Stimulated activated naive CD8-positive, alpha-beta T cell treated with anti-CD3 and anti-CD28 coated beads, Interleukin-15, amount 100 ng/mL, for 72 hours (primary cell): ENCODE measurements at regions not wholly inside any gene's neighbourhood (a gene's known extent, or its start where the extent isn't known, plus 50 kb on each side); places are given as distances from the start of the nearest gene placed in this dataset.
"Not testable (repeated sequence)": the region's sequence is repeated elsewhere in the genome, so short reads cannot be mapped to it uniquely, and the experiment has no call there.

Experiments used
- ATAC-seq: fragments of 150-1000 bp; cut with Tn5 transposase; 2 replicates; pipeline ENCODE4 v1.10.0; 2021; ENCODE audit warnings: mild to moderate bottlenecking, moderate library complexity
- DNase-seq, 2 donors: peaks; one replicate each; pipeline ENCODE4 v3.0.0; 2021 to 2022
- H3K27ac Mint-ChIP-seq, 2 donors: one replicate each; pipeline ENCODE4 v1.8.0; 2022; ENCODE audit warnings: mild to moderate bottlenecking in 2 of 2, mixed read lengths in 2 of 2, moderate library complexity in 2 of 2
- H3K27me3 Mint-ChIP-seq: one replicate; pipeline ENCODE4 v1.8.0; 2022; ENCODE audit warnings: mixed read lengths
- H3K4me1 Mint-ChIP-seq: one replicate; pipeline ENCODE4 v1.8.0; 2022; ENCODE audit warnings: mild to moderate bottlenecking, mixed read lengths
- H3K4me3 Mint-ChIP-seq, 2 donors: one replicate each; pipeline ENCODE4 v1.8.0; 2022; ENCODE audit warnings: mild to moderate bottlenecking in 2 of 2, mixed read lengths in 2 of 2, moderate library complexity in 1 of 2
- H3K9me3 Mint-ChIP-seq, 2 donors: one replicate each; pipeline ENCODE4 v1.8.0; 2022; ENCODE audit warnings: mixed read lengths in 2 of 2

DNA sequence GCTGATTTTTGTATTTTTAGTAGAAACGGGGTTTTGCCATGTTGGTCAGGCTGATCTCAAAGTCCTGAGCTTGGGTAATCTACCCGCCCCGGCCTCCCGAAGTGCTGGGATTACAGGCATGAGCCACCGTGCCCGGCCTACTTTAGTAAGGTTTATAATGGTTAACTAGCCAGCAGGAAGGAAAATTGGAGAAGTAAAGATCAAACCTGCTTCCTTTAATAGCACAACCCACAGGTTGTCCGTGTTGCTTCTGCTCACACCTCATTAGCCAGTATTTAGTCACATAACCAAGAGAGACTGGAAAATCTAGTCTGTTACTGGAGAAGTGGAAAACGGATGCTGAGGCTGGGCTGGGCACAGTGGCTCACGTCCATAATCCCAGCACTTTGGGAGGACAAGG, 51.9 kb upstream of the TBL1XR1 start:
- H3K9me3 Mint-ChIP-seq, result peaks cover 0 to 12% of the 10 kb centered on the region in 2 donors
- H3K4me3 Mint-ChIP-seq, result no peak overlapping the region
- no peaks in the 10 kb centered on the region for H3K4me1 Mint-ChIP-seq
- H3K27me3 Mint-ChIP-seq, result no peaks in the 10 kb centered on the region
- no peak overlapping the region for H3K27ac Mint-ChIP-seq
- no peak for DNase-seq
- ATAC-seq, result no peak

DNA sequence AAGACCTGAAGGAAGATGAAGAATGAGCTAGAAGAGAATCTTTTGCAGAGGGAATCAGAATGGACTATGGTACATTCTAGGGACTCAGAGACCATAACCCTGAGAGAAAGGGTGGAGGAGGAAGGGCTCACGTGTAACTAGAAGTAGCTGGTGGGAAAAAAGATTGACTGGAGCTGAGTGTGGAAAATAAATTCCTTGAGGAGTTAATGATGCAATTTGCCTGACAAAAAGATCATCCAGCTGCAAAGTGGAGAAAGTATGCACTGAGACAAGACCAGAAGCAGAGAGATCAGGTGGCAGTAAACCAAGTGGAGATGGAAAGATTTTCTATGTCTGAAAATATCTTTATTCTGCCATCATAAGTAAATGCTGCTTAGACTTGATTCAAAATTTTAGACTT, 52.9 kb upstream of the TBL1XR1 start:
- H3K27me3 Mint-ChIP-seq, result no peaks in the 10 kb centered on the region
- no peak for DNase-seq
- ATAC-seq, result no peak
- peaks cover 0 to 12% of the 10 kb centered on the region in 2 donors for H3K9me3 Mint-ChIP-seq
- H3K4me1 Mint-ChIP-seq, result no peaks in the 10 kb centered on the region
- no peak overlapping the region for H3K4me3 Mint-ChIP-seq
- peak overlapping the region; percentile 11 to 15 for H3K27ac Mint-ChIP-seq

DNA sequence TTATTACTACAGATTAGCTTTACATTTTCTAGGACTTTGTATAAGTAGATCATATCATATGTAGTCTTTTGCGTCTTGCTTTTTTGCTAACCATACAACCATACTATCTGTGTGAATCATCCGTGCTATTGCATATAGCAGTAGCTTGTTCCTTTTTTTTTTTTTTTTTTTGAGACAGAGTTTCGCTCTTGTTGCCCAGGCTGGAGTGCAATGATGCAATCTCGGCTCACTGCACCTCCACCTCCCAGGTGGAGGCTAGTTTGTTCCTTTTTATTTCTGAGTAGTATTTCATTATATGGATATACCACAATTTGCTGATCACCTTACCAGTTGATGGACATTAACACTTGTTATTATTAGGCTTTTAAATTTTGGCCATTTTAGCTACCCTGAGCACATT, 54.5 kb upstream of the TBL1XR1 start:
- peaks cover 0 to 12% of the 10 kb centered on the region in 2 donors for H3K9me3 Mint-ChIP-seq
- H3K27ac Mint-ChIP-seq, result no peak overlapping the region
- H3K4me3 Mint-ChIP-seq, result no peak overlapping the region
- H3K4me1 Mint-ChIP-seq, result no peaks in the 10 kb centered on the region
- no peak for DNase-seq
- ATAC-seq, result no peak
- H3K27me3 Mint-ChIP-seq, result no peaks in the 10 kb centered on the region

DNA sequence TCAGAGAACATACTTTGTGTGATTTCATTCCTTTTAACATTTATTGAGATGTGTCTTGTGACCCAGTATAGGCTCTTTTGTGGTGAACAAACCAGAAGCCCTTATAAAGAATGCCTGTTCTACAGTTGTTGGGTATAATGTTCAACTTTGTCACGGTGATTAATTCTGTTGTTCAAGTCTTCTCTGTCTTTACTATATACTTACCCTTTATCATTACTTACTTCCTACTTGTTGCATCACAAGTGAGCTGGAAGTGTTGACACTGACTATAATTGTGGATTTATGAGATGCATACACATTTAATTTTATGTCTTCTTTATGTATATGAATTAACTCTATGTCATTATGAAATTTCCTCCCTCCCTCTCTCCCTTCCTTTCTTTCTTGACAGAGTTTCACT, 59.7 kb upstream of the TBL1XR1 start:
- Mint-ChIP-seq H3K4me3 (no peak overlapping the region), H3K27me3 (no peaks in the 10 kb centered on the region), H3K27ac (no peak overlapping the region), H3K4me1 (peaks cover 4% of the 10 kb centered on the region), H3K9me3 (no peaks in the 10 kb centered on the region)
- no peak for DNase-seq
- ATAC-seq, result no peak

DNA sequence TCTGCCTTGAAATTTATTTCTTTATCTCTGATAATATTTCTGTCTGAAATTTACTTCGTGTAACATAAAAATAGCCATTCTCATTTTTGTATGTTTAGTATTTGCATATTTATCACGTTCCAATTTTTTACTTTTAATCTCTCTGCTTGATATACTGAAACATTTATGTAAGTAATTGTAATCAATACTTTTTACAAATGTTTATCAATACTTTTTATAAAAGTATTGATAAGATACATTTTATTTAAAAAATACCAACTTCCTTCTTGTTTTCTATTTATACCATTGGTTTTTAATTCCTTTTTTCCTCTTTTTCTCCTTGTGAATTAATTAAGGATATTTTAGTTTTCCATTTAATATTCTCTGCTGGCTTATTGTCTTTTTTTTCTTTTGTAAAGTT, 60.3 kb upstream of the TBL1XR1 start:
- no peak overlapping the region for H3K27ac Mint-ChIP-seq
- ATAC-seq (no peak), DNase-seq (no peak)
- H3K9me3 Mint-ChIP-seq, result no peaks in the 10 kb centered on the region
- H3K4me1 Mint-ChIP-seq, result peaks cover 4% of the 10 kb centered on the region
- no peaks in the 10 kb centered on the region for H3K27me3 Mint-ChIP-seq
- H3K4me3 Mint-ChIP-seq, result no peak overlapping the region

DNA sequence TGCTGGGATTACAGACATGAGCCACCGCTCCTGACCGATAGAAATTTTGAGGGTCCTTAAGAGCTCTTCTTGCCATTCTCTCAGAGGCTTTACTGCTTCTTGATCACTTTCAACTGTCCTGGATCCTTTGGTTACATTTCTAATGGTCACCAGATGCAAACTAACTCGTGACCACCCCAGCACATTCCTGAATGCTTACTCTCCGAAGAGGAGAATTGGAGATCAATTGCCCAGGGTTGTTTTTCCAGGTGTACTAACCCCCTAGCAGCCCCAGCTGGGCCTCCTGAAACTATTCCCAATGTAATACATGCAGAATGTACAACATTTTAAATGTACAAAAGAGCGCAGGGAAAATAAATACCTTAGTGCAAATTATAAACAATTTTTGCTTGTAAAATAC, 65.1 kb upstream of the TBL1XR1 start:
- DNase-seq, result no peak
- peaks cover 9% of the 10 kb centered on the region for H3K4me1 Mint-ChIP-seq
- no peak for ATAC-seq
- no peaks in the 10 kb centered on the region for H3K9me3 Mint-ChIP-seq
- H3K27ac Mint-ChIP-seq, result no peak overlapping the region
- H3K4me3 Mint-ChIP-seq, result no peak overlapping the region
- no peaks in the 10 kb centered on the region for H3K27me3 Mint-ChIP-seq

DNA sequence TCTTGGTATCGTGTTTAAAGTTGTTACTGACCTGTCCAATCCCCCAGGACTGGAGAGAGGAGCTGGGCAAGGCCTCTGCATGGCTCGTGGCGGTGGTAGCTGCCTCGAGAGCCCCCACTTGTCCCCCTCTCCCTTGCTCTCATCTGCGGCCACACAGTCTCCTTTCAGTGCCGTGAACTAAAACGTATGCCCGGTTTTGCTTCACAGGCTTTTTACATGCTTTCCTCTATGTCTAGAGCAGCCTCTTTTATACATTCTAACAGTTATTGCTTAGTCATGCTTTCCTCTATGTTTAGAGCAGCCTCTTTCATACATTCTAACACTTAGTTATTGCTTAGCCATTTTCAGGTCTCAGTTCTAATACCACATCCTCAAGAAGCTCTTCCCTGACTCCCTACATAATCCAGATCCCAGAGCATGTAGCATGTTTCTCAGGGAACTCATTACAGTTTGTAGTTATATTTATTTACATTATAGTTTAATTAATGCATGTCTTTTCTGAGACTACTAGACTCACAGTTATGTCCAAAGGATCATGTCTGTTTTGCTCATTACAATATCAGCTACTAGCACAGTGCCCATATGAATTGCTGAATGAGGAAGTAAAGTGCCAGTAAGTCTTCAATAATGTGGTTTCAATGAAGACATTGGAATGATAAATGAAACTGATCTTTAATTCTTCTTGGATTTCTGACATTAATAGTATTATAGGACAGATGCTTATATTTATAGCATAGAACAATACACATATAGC, 66.5 kb upstream of the TBL1XR1 start:
- H3K4me1 Mint-ChIP-seq, result peaks cover 9% of the 10 kb centered on the region
- H3K27me3 Mint-ChIP-seq, result no peaks in the 10 kb centered on the region
- H3K4me3 Mint-ChIP-seq, result no peak overlapping the region
- peak overlapping the region; percentile 12 to 57 for H3K27ac Mint-ChIP-seq
- no peaks in the 10 kb centered on the region for H3K9me3 Mint-ChIP-seq
- ATAC-seq (no peak), DNase-seq (no peak)

DNA sequence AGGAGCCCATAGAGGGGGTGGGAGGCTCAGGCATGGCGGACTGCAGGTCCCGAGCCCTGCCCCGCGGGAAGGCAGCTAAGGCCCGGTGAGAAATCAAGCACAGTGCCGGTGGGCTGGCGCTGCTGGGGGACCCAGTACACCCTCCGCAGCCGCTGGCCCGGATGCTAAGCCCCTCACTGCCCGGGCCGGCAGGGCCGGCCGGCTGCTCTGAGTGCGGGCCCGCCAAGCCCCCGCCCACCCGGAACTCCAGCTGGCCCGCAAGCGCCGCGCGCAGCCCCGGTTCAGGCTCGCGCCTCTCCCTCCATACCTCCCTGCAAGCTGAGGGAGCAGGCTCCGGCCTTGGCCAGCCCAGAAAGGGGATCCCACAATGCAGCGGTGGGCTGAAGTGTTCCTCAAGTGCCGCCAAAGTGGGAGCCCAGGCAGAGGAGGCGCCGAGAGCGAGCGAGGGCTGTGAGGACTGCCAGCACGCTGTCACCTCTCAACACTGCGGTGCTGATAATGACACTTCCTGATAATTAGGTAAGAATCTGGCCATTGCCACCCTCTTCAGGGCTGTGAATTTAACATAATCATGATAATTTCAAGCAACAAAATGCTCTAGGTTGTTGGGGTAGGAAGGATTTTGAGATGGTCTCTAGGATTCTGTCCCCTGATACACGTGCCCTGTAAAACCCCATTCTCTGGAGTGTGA, 74.7 kb upstream of the TBL1XR1 start:
- H3K9me3 Mint-ChIP-seq, H3K27me3 Mint-ChIP-seq, ATAC-seq, H3K27ac Mint-ChIP-seq, H3K4me3 Mint-ChIP-seq, DNase-seq, H3K4me1 Mint-ChIP-seq: not testable (repeated sequence)

DNA sequence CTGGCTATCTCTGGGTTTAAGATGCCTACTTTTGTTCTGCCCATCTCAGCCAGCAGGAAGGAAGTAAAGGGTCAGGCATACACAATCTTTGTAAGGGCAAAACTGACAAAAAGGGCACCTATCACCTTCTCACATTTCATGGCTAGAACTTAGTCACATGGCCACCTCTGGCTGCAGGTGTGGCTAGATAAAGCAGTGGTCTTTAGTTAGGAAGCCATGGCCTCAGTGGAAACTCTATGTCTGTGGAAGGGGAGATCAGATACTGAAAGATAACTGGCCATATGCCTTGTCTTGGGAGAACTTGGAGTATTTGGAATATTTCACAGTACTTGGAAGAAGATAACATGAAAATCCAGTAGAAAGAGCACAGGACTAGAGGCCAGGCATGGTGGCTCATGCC, 80.7 kb upstream of the TBL1XR1 start:
- ATAC-seq (no peak), DNase-seq (no peak)
- H3K27me3 Mint-ChIP-seq, result no peaks in the 10 kb centered on the region
- peaks cover 22% of the 10 kb centered on the region for H3K4me1 Mint-ChIP-seq
- H3K9me3 Mint-ChIP-seq, result peaks cover 0 to 14% of the 10 kb centered on the region in 2 donors
- H3K27ac Mint-ChIP-seq, result no peak overlapping the region
- H3K4me3 Mint-ChIP-seq, result no peak overlapping the region

DNA sequence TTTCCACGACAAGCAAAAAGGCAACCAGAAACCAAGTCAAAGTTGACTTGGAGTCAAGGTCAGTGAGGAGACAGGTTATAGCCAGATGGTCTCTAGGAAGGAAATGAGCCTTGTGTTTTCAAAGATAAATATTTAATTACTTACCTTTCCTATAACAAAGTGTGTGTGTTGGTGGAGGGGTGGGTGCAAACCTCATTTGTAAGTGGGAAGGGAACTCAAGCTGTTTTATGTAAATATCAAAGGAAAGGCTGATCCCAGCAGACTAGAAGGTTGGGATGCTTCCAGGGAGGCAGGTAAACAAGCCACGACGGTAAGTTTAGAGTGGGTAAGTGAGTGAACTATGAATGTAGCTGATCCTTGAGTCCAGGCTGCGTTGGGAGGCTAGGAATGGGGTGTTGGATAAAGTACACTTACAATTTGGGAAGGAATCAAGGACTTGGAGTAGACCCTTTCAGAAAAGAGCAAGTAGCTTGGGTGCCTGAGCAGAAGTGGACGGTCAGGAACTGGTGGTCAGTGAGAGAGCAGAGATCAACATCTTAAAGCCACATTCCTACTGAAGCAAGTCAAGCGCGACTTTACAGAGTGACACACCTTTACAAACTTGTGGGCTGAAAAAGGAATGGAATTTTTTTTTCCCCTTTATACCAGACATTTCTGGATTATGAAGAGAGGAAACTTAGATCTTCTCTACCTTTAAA, 82.0 kb upstream of the TBL1XR1 start:
- H3K27ac Mint-ChIP-seq, result no peak overlapping the region
- peaks cover 0 to 14% of the 10 kb centered on the region in 2 donors for H3K9me3 Mint-ChIP-seq
- no peak overlapping the region for H3K4me3 Mint-ChIP-seq
- DNase-seq (no peak), ATAC-seq (no peak)
- H3K4me1 Mint-ChIP-seq, result peaks cover 23% of the 10 kb centered on the region
- H3K27me3 Mint-ChIP-seq, result no peaks in the 10 kb centered on the region

DNA sequence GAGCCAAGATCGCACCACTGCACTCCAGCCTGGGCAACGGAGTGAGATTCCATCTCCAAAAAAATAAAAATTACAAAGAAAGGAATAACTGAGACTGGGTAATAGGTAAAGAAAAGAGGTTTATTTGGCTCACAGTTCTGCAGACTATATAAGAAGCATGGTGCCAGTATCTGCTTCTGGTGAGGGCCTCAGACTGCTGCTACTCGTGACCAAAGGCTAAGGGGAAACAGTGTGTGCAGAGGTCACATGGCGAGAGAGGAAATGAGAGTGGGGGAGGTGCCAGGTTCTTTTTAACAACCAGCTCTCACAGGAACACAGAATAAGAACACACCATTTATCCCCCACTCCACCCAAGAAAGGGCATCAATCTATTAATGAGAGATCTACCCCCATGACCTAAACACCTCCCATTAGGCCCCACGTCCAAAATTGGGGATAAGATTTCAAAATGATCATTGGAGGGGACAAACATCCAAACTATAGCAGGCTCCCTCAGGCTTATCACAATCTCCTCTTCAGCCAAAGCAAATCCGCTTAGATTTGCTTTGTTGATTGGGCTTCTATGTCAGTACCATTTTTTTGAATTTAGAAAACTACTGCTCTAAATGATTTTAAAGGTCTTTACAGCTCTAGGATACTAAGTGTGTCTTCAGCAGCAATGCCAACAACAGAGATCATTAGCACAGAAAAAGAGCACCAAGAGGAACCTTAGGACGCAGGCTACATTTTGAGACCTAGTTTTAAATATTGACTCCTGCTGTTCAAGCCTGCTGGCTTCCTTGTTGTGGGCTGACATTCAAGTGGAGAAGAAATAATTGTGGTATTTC, 84.2 kb upstream of the TBL1XR1 start:
- ATAC-seq (peak; percentile 60), DNase-seq (peak in 1 of 2 donors; percentile 12)
- H3K4me1 Mint-ChIP-seq, result peaks cover 34% of the 10 kb centered on the region
- H3K9me3 Mint-ChIP-seq, result peaks cover 0 to 14% of the 10 kb centered on the region in 2 donors
- no peaks in the 10 kb centered on the region for H3K27me3 Mint-ChIP-seq
- peak overlapping the region in 1 of 2 donors; percentile 37 for H3K27ac Mint-ChIP-seq
- H3K4me3 Mint-ChIP-seq, result peak overlapping the region in 1 of 2 donors; percentile 37

DNA sequence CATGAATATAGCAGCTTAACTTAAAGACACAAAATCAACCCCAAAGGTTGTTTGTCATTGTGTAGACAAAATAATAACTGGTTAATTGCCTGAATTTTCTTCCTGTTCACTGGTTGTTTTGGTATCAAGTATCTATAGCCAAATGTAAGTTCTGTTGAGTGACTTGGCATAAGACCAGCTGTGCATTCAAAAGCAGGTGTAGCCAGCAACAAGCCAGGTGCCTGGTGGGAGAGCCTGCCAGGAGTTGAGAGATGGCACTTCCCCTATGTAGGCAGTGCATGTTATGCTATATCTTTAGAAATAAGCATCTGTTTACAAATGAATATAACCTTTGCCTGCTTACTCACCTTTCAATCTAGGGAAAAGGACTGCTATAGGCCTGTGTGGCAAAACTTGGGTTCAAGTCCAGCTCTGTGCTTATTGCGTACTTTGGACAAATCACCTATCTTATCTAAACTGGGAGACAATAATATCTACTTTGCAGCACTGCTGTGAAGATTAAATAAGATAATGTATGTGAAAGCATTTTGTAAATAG, 84.9 kb upstream of the TBL1XR1 start:
- Mint-ChIP-seq H3K9me3 (peaks cover 0 to 14% of the 10 kb centered on the region in 2 donors), H3K27me3 (no peaks in the 10 kb centered on the region)
- ATAC-seq, result no peak

DNA sequence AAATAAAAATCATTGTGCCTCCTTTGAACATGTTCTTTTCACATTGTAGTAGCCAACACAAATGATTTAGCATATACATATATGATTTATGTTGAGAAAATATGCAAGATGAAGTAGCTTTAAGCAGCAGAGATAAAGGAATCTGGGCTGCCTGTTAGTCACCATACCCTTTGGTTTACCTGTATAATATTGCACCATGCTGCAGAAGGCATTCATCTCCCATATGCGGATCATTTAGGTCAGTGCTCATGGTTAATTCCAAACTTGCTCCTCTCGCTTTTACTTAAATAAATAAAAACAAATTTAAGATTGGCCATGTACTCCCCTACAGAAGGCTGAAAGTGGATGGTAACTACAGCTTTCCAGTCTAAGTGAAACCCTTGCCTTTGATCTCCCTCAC, 86.7 kb upstream of the TBL1XR1 start:
- H3K9me3 Mint-ChIP-seq, result peaks cover 0 to 14% of the 10 kb centered on the region in 2 donors
- peaks cover 34% of the 10 kb centered on the region for H3K4me1 Mint-ChIP-seq
- H3K27me3 Mint-ChIP-seq, result no peaks in the 10 kb centered on the region
- H3K4me3 Mint-ChIP-seq, result peak overlapping the region; percentile 41 to 71
- peak overlapping the region in 1 of 2 donors; percentile 74 for H3K27ac Mint-ChIP-seq
- DNase-seq (no peak), ATAC-seq (no peak)

More for the DNA sequence above, 84.9 kb upstream of the TBL1XR1 start:
- Mint-ChIP-seq H3K4me3 (no peak overlapping the region), H3K4me1 (peaks cover 34% of the 10 kb centered on the region), H3K27ac (peak overlapping the region in 1 of 2 donors; percentile 62)
- no peak for DNase-seq

DNA sequence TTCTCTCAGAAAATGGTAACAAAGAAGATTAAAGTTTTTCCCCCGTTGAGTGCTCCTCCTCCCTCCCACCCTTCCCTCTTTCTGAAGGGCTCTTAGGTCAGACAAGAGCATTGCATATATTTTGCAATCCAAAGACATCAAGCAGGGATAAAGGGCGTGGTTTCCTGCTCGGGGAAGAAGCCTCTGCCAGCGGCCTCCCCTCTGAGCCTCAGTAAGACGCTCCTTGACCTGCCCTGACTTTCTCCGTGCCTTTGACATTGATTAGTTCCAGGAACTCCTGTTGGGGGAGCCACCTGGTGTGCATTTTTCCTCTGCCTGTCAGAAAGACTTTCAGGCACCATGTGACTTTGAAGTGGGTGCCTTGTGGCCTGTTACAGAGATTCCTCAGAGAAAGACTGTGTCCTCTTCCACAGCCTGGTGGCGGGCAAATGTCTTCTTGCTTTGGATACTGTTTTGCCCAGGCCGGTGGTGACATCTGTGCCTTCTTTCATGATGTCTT, 87.2 kb upstream of the TBL1XR1 start:
- Mint-ChIP-seq H3K27me3 (no peaks in the 10 kb centered on the region), H3K4me3 (peak overlapping the region; percentile 41 to 71), H3K4me1 (peaks cover 34% of the 10 kb centered on the region), H3K27ac (peak overlapping the region; percentile 45 to 74), H3K9me3 (peaks cover 0 to 14% of the 10 kb centered on the region in 2 donors)
- DNase-seq, result peak; percentile 23 to 49
- ATAC-seq, result peak; percentile 84

DNA sequence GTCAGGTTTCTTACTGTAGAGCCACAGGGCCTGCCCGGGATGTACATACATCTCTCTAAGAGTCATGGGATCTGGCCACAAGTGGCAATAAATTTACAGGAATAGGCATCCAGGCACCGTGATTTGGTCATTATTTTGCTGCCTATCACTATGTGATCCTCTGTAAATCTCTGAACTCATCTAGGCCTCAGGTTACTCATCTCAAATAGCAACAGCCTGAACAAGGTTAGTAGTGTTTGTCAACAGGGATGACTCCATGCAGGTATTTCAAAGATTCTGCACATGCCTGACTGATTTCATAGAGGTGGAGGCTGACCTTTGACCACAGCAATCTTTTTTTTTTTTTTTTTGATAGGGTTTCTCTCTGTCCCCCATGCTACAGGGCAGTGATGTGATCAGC, 88.8 kb upstream of the TBL1XR1 start:
- Mint-ChIP-seq H3K4me3 (no peak overlapping the region), H3K27ac (no peak overlapping the region), H3K27me3 (no peaks in the 10 kb centered on the region), H3K4me1 (peaks cover 26% of the 10 kb centered on the region), H3K9me3 (peaks cover 0 to 6% of the 10 kb centered on the region in 2 donors)
- DNase-seq (no peak), ATAC-seq (peak; percentile 31)
